H9 (cell line): ENCODE measurements at regions not wholly inside any gene's neighbourhood (a gene's known extent, or its start where the extent isn't known, plus 50 kb on each side); places are given as distances from the start of the nearest gene placed in this dataset.

ENCODE experiments used
- DNase-seq: peaks from one replicate; pipeline ENCODE4 v3.0.0-alpha.2; 2017
- H2AFZ ChIP-seq: one replicate; pipeline ENCODE4 v1.6.1; 2013; ENCODE audit warnings: mild to moderate bottlenecking, low read length, control low read depth, moderate library complexity
- H2AK5ac ChIP-seq: 2 replicates; pipeline ENCODE4 v1.6.1; 2013; ENCODE audit warnings: low read length, control low read depth, mixed read lengths; ENCODE audit not compliant: insufficient read length
- H2BK120ac ChIP-seq: one replicate; pipeline ENCODE4 v1.6.1; 2013; ENCODE audit warnings: low read depth, mild to moderate bottlenecking, low read length, control low read depth, inconsistent platforms; ENCODE audit not compliant: poor library complexity, severe bottlenecking
- H2BK12ac ChIP-seq: 2 replicates; pipeline ENCODE4 v1.6.1; 2013; ENCODE audit warnings: low read length, control low read depth, mixed read lengths, low read depth; ENCODE audit not compliant: insufficient read length
- H2BK15ac ChIP-seq: 2 replicates; pipeline ENCODE4 v1.6.1; 2013; ENCODE audit warnings: low read depth, low read length, control low read depth
- H2BK20ac ChIP-seq: one replicate; pipeline ENCODE4 v1.6.1; 2013; ENCODE audit warnings: low read depth, mild to moderate bottlenecking, low read length, control low read depth, inconsistent platforms; ENCODE audit not compliant: poor library complexity, severe bottlenecking
- H2BK5ac ChIP-seq: 2 replicates; pipeline ENCODE4 v1.6.1; 2013; ENCODE audit warnings: low read length, control low read depth, mixed read lengths; ENCODE audit not compliant: insufficient read length
- H3K14ac ChIP-seq: 2 replicates; pipeline ENCODE4 v1.6.1; 2013; ENCODE audit warnings: low read length, control low read depth; ENCODE audit not compliant: insufficient read depth
- H3K18ac ChIP-seq: 2 replicates; pipeline ENCODE4 v1.6.1; 2013; ENCODE audit warnings: low read depth, mild to moderate bottlenecking, mixed read lengths, low read length, control low read depth; ENCODE audit not compliant: insufficient read length
- H3K23ac ChIP-seq: 2 replicates; pipeline ENCODE4 v1.6.1; 2013; ENCODE audit warnings: low read length, control low read depth, mixed read lengths, low read depth; ENCODE audit not compliant: insufficient read length
- H3K23me2 ChIP-seq: 2 replicates; pipeline ENCODE4 v1.6.1; 2013; ENCODE audit warnings: low read depth, mild to moderate bottlenecking, mixed read lengths, low read length, control low read depth; ENCODE audit not compliant: insufficient read length, poor library complexity, severe bottlenecking
- H3K27ac ChIP-seq: 2 replicates; pipeline ENCODE4 v1.5.1; 2013; ENCODE audit warnings: low read length, control low read depth, mixed read lengths, low read depth; ENCODE audit not compliant: insufficient read length
- H3K27me3 ChIP-seq: 2 replicates; pipeline ENCODE4 v1.6.1; 2013; ENCODE audit warnings: low read length, control low read depth, inconsistent platforms; ENCODE audit not compliant: insufficient read depth
- H3K4ac ChIP-seq: 2 replicates; pipeline ENCODE4 v1.6.1; 2013; ENCODE audit warnings: low read depth, mild to moderate bottlenecking, control low read depth, inconsistent platforms, low read length, moderate library complexity
- H3K4me1 ChIP-seq: 2 replicates; pipeline ENCODE4 v1.6.1; 2013; ENCODE audit warnings: low read length, control low read depth, inconsistent platforms; ENCODE audit not compliant: insufficient read depth
- H3K4me2 ChIP-seq: 2 replicates; pipeline ENCODE4 v1.6.1; 2013; ENCODE audit warnings: low read length, control low read depth, mixed read lengths; ENCODE audit not compliant: insufficient read length, insufficient read depth
- H3K56ac ChIP-seq: 2 replicates; pipeline ENCODE4 v1.6.1; 2013; ENCODE audit warnings: low read depth, mild to moderate bottlenecking, mixed read lengths, low read length, control low read depth; ENCODE audit not compliant: insufficient read length
- H3K79me1 ChIP-seq: 2 replicates; pipeline ENCODE4 v1.6.1; 2013; ENCODE audit warnings: low read depth, mild to moderate bottlenecking, moderate library complexity, low read length, control low read depth, inconsistent platforms; ENCODE audit not compliant: insufficient read depth, poor library complexity, severe bottlenecking
- H3K79me2 ChIP-seq: 2 replicates; pipeline ENCODE4 v1.6.1; 2013; ENCODE audit warnings: low read length, control low read depth, inconsistent platforms; ENCODE audit not compliant: insufficient read depth
- H3K9ac ChIP-seq: 2 replicates; pipeline ENCODE4 v1.6.1; 2013; ENCODE audit warnings: low read length, control low read depth, mixed read lengths; ENCODE audit not compliant: insufficient read length; ENCODE audit errors: extremely low read depth
- H3K9me3 ChIP-seq: one replicate; pipeline ENCODE4 v1.6.1; 2013; ENCODE audit warnings: low read depth, low read length, inconsistent platforms; ENCODE audit not compliant: control insufficient read depth
- H3T11ph ChIP-seq: one replicate; pipeline ENCODE4 v1.6.1; 2013; ENCODE audit warnings: mild to moderate bottlenecking, low read length, control low read depth, inconsistent platforms
- H4K20me1 ChIP-seq: one replicate; pipeline ENCODE4 v1.6.1; 2013; ENCODE audit not compliant: control insufficient read depth, insufficient read length, insufficient read depth
- H4K5ac ChIP-seq: 2 replicates; pipeline ENCODE4 v1.6.1; 2013; ENCODE audit warnings: low read depth, mild to moderate bottlenecking, mixed read lengths, low read length, control low read depth; ENCODE audit not compliant: insufficient read length
- H4K8ac ChIP-seq: replicated peaks from 2 replicates; pipeline ENCODE4 v1.6.1; 2013; ENCODE audit warnings: low read length, control low read depth, mixed read lengths, low read depth; ENCODE audit not compliant: insufficient read length
- H4K91ac ChIP-seq: 2 replicates; pipeline ENCODE4 v1.6.1; 2013; ENCODE audit warnings: low read depth, mild to moderate bottlenecking, moderate library complexity, mixed read lengths, low read length, control low read depth; ENCODE audit not compliant: insufficient read length
- H3K27ac Mint-ChIP-seq, 3 experiments: 2 replicates in 2 of 3; 3 replicates in 1 of 3; pipeline ENCODE4 v1.8.0; 2020 to 2021; ENCODE audit warnings: mixed read lengths in 3 of 3, mild to moderate bottlenecking in 1 of 3, moderate library complexity in 1 of 3
- H3K27me3 Mint-ChIP-seq: 2 replicates; pipeline ENCODE4 v1.8.0; 2021; ENCODE audit warnings: low read depth, mild to moderate bottlenecking, moderate library complexity, mixed read lengths
- H3K36me3 Mint-ChIP-seq, 3 experiments: 2 replicates in 2 of 3; 3 replicates in 1 of 3; pipeline ENCODE4 v1.8.0; 2020 to 2021; ENCODE audit warnings: low read depth in 3 of 3, mixed read lengths in 3 of 3; ENCODE audit not compliant: insufficient read depth in 1 of 3
- H3K4me1 Mint-ChIP-seq, 2 experiments: 2 replicates each; pipeline ENCODE4 v1.8.0; 2020; ENCODE audit warnings: mixed read lengths in 2 of 2
- H3K4me3 Mint-ChIP-seq, 2 experiments: 2 replicates in 1 of 2; 3 replicates in 1 of 2; pipeline ENCODE4 v1.8.0; 2020 to 2021; ENCODE audit warnings: mild to moderate bottlenecking in 2 of 2, mixed read lengths in 2 of 2, moderate library complexity in 1 of 2
- H3K9me3 Mint-ChIP-seq, 2 experiments: 2 replicates in 1 of 2; 3 replicates in 1 of 2; pipeline ENCODE4 v1.8.0; 2020; ENCODE audit warnings: mild to moderate bottlenecking in 2 of 2, mixed read lengths in 2 of 2, moderate library complexity in 1 of 2
- whole genome bisulfite sequencing: extraction: QIAGEN DNeasy Blood & Tissue Kit; methylation state at CpG from one replicate; pipeline ENCODE4 v1.1.7; 2013; ENCODE audit warnings: missing lambda C conversion rate, low lambda C conversion rate, mixed read lengths; ENCODE audit not compliant: insufficient read length; ENCODE audit errors: extremely low coverage; 5-methylcytosine and 5-hydroxymethylcytosine counted together
- TF ChIP-seq, protein P1 (sequence below): fragments of 200-600 bp; sonication (generic); conservative IDR thresholded peaks from 3 replicates; pipeline ENCODE4 v1.8.0; 2021; ENCODE audit warnings: antibody characterized with exemption, mild to moderate bottlenecking

DNA sequence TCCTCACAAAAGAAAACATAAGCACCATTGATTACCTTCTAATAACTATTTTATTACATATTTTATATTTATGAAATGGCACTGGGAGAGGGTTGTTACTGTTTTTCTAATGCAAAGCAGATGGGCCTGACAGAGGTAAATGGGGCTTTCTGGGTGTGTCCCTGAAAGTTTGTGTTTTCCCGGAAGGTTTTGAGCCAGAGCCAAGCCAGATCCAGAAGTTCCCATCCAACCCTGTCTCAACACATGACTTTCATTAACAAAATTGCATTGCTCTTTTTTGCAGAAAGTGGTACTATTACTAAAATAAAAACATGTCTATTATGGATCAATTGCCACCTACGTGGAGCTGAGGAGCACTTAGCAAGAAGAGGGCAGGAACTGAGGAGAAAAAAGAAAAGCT is 181.3 kb downstream of the RAB28 start:
- no peak overlapping the region for H3K27ac ChIP-seq
- no peaks in the 10 kb centered on the region for H3K9me3 ChIP-seq
- no peak overlapping the region for H4K8ac ChIP-seq
- H4K5ac ChIP-seq = no peak overlapping the region
- WGBS = no CpG with 5 or more reads among the region's 2 CpGs
- H3K27me3 ChIP-seq = no peaks in the 10 kb centered on the region
- no peak overlapping the region for H3K23ac ChIP-seq
- Mint-ChIP-seq H3K36me3 (peaks cover 8 to 10% (median 10%) of the 10 kb centered on the region in 3 experiments), H3K4me1 (peaks cover 5 to 10% of the 10 kb centered on the region in 2 experiments), H3K27ac (no peak overlapping the region; a peak in 1 of 7 replicates), H3K4me3 (no peak overlapping the region), H3K9me3 (peaks cover 0 to 10% of the 10 kb centered on the region in 2 experiments; a peak in 2 of 5 replicates), H3K27me3 (no peaks in the 10 kb centered on the region)
- H3K4ac ChIP-seq = no peak overlapping the region
- no peaks in the 10 kb centered on the region for H3K79me1 ChIP-seq
- H4K91ac ChIP-seq = no peak overlapping the region
- H2BK120ac ChIP-seq = no peak overlapping the region
- H3K4me2 ChIP-seq = no peak overlapping the region
- DNase-seq = no peak
- no peak overlapping the region for H2BK15ac ChIP-seq
- no peak overlapping the region for H2BK20ac ChIP-seq
- no peak overlapping the region for H2BK12ac ChIP-seq
- H4K20me1 ChIP-seq = no peaks in the 10 kb centered on the region
- TF ChIP-seq, protein P1, sequence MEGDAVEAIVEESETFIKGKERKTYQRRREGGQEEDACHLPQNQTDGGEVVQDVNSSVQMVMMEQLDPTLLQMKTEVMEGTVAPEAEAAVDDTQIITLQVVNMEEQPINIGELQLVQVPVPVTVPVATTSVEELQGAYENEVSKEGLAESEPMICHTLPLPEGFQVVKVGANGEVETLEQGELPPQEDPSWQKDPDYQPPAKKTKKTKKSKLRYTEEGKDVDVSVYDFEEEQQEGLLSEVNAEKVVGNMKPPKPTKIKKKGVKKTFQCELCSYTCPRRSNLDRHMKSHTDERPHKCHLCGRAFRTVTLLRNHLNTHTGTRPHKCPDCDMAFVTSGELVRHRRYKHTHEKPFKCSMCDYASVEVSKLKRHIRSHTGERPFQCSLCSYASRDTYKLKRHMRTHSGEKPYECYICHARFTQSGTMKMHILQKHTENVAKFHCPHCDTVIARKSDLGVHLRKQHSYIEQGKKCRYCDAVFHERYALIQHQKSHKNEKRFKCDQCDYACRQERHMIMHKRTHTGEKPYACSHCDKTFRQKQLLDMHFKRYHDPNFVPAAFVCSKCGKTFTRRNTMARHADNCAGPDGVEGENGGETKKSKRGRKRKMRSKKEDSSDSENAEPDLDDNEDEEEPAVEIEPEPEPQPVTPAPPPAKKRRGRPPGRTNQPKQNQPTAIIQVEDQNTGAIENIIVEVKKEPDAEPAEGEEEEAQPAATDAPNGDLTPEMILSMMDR = no peak
- H3K23me2 ChIP-seq = no peaks in the 10 kb centered on the region
- no peak overlapping the region for H3K56ac ChIP-seq
- H2AFZ ChIP-seq = no peak overlapping the region
- no peak overlapping the region for H3T11ph ChIP-seq
- H3K14ac ChIP-seq = no peak overlapping the region
- no peak overlapping the region for H2BK5ac ChIP-seq
- no peak overlapping the region for H2AK5ac ChIP-seq
- no peak overlapping the region for H3K9ac ChIP-seq
- no peak overlapping the region for H3K18ac ChIP-seq
- H3K4me1 ChIP-seq = no peaks in the 10 kb centered on the region
- H3K79me2 ChIP-seq = no peaks in the 10 kb centered on the region
